ENCODE measurements at regions not wholly inside any gene's neighbourhood (a gene's known extent, or its start where the extent isn't known, plus 50 kb on each side); places are given as distances from the start of the nearest gene placed in this dataset.

- TF ChIP-seq CTCF (IDR thresholded peaks at IDR 0.05): no peak
- TF ChIP-seq EZH2phosphoT487 (IDR thresholded peaks at IDR 0.05): no peak
- no peak for TF ChIP-seq EZH2 (IDR thresholded peaks at IDR 0.05)
Observed at GRCh38 chr6:149233056-149233715, 84.3 kb upstream of the TAB2 start.
